ENCODE measurements at regions not wholly inside any gene's neighbourhood (a gene's known extent, or its start where the extent isn't known, plus 50 kb on each side); places are given as distances from the start of the nearest gene placed in this dataset.
"Not testable (repeated sequence)": the region's sequence is repeated elsewhere in the genome, so short reads cannot be mapped to it uniquely, and the experiment has no call there.

DNA sequence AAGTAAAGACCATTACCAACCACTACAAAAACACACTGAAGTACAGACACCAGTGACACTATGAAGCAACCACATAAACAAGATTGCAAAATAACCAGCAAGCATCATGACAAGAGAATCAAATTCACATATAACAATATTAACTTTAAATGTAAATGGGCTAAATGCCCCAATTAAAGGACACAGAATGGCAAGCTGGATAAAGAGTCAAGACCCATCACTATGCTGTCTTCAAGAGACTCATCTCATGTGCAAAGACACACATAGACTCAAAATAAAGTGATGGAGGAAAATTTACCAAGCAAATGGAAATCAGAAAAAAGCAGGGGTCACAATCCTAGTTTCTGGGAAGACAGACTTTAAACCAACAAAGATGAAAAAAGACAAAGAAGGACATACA lies 215.3 kb upstream of the DMRTA1 start:
- peaks cover 43% of the 10 kb centered on the region for H3K27me3 Mint-ChIP-seq
- H3K27ac Mint-ChIP-seq; H3K4me1 Mint-ChIP-seq; H3K36me3 Mint-ChIP-seq; ATAC-seq; H3K9me3 Mint-ChIP-seq (ENCODE audit: low read depth); DNase-seq; H3K4me3 Mint-ChIP-seq: not testable (repeated sequence)
- CTCF ChIA-PET: interaction anchor here (0.9 to 1.2 kb wide), 2 partner anchors 17 to 424 kb away, joined by 3 read pairs; no protein-coding TSS in a partner anchor

DNA sequence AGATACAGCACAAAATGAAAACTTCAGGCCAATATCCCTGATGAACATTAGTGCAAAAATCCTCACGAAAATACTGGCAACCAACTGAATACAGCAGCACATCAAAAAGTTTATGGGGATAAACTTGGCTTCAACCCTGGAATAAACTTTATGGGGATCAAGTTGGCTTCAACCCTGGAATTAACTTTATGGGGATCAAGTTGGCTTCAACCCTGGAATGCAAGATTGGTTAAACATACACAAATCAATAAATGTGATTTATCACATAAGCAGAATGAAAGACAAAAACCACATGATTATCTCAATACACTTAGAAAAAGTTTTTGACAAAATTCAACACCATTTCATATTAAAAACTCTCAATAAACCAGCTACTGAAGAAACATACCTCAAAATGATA lies 213.7 kb upstream of the DMRTA1 start:
- Mint-ChIP-seq H3K9me3 (ENCODE audit: low read depth) (peaks cover 4% of the 10 kb centered on the region), H3K27ac (no peak overlapping the region), H3K4me3 (no peak overlapping the region), H3K36me3 (peaks cover 2% of the 10 kb centered on the region), H3K4me1 (peaks cover 6% of the 10 kb centered on the region), H3K27me3 (peaks cover 50% of the 10 kb centered on the region)
- DNase-seq (no peak), ATAC-seq (no peak)
- CTCF ChIA-PET: interaction anchor here (1.5 kb wide), 1 partner anchor 33 kb away, joined by 3 read pairs; no protein-coding TSS in a partner anchor

DNA sequence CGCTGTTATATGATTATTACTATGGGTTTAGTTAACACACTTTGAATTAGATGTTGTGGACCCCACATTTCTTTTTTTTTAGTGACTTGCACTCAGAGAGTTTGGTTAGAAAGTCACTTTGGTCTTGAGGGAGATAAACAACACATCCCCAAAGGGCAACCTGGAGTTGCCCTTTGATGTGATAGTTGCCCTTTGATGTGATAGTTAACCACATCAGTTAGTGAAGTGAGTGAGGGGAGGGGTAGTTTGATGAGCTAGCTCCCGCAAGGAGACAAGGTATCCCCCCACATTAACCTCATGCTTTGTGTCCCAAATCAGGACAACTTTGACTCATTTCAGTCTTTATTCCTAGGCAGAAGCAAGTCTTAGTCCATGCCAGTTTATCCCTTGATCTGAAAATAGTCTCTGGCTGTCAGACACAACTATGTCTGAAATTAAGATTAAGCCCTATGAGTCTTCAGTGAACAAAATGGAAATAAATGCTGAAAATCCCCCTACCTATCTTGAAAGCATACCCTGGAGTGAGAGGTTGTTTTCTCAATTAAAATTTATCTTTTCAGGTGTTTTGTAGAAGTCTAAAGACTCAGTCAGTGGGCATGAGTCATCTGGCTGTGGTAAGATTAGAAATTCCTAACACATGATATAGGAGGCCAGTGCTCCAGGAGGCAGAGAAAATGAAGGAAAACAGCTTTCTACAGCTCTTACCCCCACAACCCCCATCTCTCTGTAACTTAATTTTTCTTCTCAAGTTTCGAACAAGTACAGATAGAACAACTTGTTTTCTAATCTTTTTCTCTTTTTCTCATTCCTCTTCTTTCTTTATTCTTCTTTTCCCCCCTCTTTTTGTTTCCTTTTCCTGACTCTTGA lies 208.9 kb upstream of the DMRTA1 start:
- Mint-ChIP-seq H3K27ac (no peak overlapping the region), H3K4me3 (no peak overlapping the region), H3K27me3 (peaks cover 56% of the 10 kb centered on the region), H3K9me3 (ENCODE audit: low read depth) (no peaks in the 10 kb centered on the region), H3K36me3 (no peaks in the 10 kb centered on the region), H3K4me1 (peaks cover 32% of the 10 kb centered on the region)
- no peak for DNase-seq
- CTCF ChIA-PET: interaction anchor here (1.2 to 3.8 kb wide), 5 partner anchors 25 to 424 kb away, joined by 3 to 23 read pairs (median 4); no protein-coding TSS in a partner anchor
- ATAC-seq: no peak

DNA sequence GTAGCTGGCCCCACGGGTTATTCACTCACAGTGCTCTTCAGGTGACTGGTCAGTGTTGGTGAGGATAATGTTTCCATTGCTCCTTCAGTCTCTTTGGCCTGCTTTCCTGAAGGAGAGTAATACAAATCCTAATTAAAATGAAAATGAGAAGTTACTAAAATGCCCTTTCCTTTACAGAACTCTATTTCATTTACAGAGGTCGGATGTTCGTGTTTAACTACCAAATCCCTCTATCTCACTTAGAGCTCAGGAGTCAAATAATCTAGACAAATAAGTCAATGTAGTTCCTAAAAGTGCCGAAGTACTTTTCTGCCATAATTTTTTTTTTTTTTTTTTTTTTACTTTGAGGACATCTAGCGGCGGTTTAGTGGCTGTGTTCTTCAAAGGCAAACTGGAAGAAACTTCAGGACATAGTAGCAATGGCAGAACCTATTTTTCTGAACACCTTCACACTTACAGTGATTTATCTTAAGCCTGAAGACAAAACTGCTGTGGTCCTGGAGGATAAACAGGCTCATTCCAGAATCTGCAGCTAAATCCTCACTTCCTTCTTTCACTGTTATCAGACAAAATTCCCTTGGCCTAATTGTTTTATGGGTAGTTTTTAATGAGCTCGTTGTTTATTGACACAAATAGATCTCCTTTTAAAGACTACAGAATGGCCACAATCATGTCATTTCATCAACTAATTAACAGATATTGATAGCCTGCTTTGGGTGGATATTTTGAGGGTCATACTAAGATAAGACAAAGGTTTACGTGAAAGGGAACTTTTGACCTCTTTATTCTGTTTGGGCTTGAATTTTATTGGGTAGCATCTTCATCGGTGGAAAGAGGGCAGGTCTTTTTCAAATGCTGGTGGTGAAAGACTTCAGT lies 207.6 kb upstream of the DMRTA1 start:
- H3K4me3 Mint-ChIP-seq: no peak overlapping the region
- peaks cover 50% of the 10 kb centered on the region for H3K27me3 Mint-ChIP-seq
- DNase-seq (no peak), ATAC-seq (peak; percentile 41)
- H3K27ac Mint-ChIP-seq: no peak overlapping the region
- H3K4me1 Mint-ChIP-seq: peaks cover 32% of the 10 kb centered on the region
- H3K9me3 Mint-ChIP-seq (ENCODE audit: low read depth): no peaks in the 10 kb centered on the region
- CTCF ChIA-PET: interaction anchor here (0.7 to 3.8 kb wide), 12 partner anchors 10 to 436 kb away, joined by 3 to 23 read pairs (median 4); no protein-coding TSS in a partner anchor
- H3K36me3 Mint-ChIP-seq: no peaks in the 10 kb centered on the region

DNA sequence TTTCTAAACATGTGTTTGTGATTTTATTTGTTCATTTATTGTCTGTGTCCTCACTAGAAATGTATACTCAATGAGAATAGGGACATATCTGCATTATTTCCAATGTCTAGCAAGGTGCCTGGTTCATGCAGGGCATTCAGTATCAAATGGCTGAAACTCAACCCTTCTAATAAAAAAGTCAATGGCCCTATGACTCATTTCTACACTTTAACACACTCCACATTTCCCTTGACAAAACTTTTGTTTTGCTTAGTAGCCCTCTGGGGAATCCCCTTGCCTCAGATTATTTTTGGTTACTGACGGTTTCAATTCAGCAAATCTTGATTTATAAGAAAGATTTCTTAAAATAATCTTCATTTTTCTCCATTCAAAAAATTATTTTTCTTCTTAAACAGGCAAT lies 206.0 kb upstream of the DMRTA1 start:
- Mint-ChIP-seq H3K4me1 (peaks cover 37% of the 10 kb centered on the region), H3K36me3 (no peaks in the 10 kb centered on the region), H3K27ac (no peak overlapping the region), H3K27me3 (peaks cover 45% of the 10 kb centered on the region), H3K4me3 (no peak overlapping the region), H3K9me3 (ENCODE audit: low read depth) (no peaks in the 10 kb centered on the region)
- CTCF ChIA-PET: interaction anchor here (1.2 to 3.8 kb wide), 3 partner anchors 202 to 427 kb away, joined by 4 to 23 read pairs (median 13); no protein-coding TSS in a partner anchor
- ATAC-seq: peak; percentile 83
- no peak for DNase-seq

DNA sequence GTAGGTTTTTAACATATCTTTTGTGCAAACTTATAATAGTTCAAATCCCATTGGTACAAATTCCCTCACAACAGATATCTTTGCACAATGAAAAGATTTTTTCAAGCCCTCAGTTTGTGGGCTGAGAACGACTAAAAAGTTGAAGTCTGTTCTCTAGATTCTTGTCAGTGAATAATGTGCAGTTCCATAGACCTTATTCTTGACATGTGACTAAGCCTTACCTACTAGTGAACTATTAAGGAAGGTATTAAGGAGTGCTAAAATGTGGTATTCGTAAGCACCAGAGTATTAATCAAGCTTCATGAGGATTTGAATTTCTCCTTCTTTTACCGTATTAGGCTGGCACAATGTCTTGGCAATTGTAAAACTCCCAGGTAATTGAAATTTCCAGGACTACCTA lies 205.6 kb upstream of the DMRTA1 start:
- CTCF ChIA-PET: interaction anchor here (1.2 kb wide), 1 partner anchor 211 kb away, joined by 4 read pairs; no protein-coding TSS in a partner anchor
- Mint-ChIP-seq H3K4me1 (peaks cover 37% of the 10 kb centered on the region), H3K9me3 (ENCODE audit: low read depth) (no peaks in the 10 kb centered on the region), H3K27ac (no peak overlapping the region), H3K36me3 (no peaks in the 10 kb centered on the region), H3K27me3 (peaks cover 42% of the 10 kb centered on the region), H3K4me3 (no peak overlapping the region)
- ATAC-seq: no peak
- no peak for DNase-seq

DNA sequence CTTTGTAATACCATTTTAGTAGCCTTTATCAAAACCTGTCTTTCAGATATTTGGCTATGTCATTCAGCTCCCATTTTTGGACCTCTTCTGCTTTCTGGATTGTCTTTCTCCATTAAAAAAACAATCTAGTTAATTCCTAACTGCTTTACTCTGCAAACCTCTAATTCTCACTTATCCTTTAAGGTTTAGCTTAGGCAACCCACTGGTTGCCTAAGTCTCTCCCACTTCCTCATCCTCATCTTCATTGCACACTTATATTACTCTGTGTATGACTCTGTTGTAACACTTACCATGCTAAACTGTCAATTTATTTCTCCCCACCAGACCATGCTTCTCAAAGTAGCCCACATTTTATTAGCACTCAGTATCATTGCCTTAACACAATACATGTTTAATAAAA lies 205.0 kb upstream of the DMRTA1 start:
- peaks cover 41% of the 10 kb centered on the region for H3K27me3 Mint-ChIP-seq
- no peak for DNase-seq
- no peak for ATAC-seq
- CTCF ChIA-PET: interaction anchor here (1.2 kb wide), 1 partner anchor 211 kb away, joined by 4 read pairs; no protein-coding TSS in a partner anchor
- no peak overlapping the region for H3K27ac Mint-ChIP-seq
- peaks cover 37% of the 10 kb centered on the region for H3K4me1 Mint-ChIP-seq
- H3K9me3 Mint-ChIP-seq (ENCODE audit: low read depth): no peaks in the 10 kb centered on the region
- no peak overlapping the region for H3K4me3 Mint-ChIP-seq
- H3K36me3 Mint-ChIP-seq: no peaks in the 10 kb centered on the region

DNA sequence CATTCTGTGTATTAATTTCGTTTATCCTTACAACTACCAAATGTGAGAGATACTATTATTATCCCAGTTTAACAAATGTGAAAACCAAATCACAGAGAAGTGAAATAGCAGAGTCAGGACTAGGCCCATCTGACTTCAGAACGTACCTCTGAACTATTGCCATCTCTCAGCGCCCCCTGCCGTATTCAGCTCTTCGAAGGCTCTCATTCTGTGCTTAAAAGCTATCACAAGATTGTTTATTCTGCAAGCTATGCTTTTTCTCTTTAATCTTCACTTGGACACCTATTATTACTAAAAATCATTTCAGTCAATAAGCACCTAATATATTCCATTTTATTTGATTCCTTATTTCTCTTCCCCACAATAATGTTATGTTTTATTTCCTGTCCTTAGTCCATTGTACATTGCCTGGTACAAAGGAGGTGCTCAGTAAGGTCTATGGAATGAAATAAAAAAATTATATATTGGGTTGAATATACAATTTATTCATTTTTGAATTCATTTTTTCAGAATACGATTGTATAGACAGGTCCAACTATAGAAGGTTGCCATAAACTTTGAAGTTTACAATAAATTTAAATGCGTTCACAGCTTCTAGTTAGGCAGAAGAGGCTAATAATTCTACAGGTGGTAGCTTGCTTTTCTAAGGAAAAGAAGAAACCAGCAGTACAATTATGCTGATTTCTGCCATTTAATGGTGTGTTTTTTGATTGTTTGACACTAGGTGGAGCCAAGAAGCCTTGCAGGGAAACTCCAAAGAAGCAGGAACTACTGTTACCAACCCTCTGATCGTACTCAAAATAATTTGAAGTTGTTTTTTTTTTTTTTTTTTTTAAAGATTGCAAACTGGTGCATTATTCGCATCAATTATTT lies 202.2 kb upstream of the DMRTA1 start:
- peak; percentile 55 for DNase-seq
- Mint-ChIP-seq H3K27ac (no peak overlapping the region), H3K9me3 (ENCODE audit: low read depth) (no peaks in the 10 kb centered on the region), H3K4me3 (no peak overlapping the region), H3K4me1 (peaks cover 25% of the 10 kb centered on the region), H3K36me3 (no peaks in the 10 kb centered on the region), H3K27me3 (peaks cover 55% of the 10 kb centered on the region)
- peak; percentile 59 for ATAC-seq
- CTCF ChIA-PET: interaction anchor here (0.6 to 1.8 kb wide), 21 partner anchors 10 to 437 kb away, joined by 3 to 14 read pairs (median 3); partner anchors contain the start of genes CDKN2A, CDKN2B and CDKN2B-AS1

DNA sequence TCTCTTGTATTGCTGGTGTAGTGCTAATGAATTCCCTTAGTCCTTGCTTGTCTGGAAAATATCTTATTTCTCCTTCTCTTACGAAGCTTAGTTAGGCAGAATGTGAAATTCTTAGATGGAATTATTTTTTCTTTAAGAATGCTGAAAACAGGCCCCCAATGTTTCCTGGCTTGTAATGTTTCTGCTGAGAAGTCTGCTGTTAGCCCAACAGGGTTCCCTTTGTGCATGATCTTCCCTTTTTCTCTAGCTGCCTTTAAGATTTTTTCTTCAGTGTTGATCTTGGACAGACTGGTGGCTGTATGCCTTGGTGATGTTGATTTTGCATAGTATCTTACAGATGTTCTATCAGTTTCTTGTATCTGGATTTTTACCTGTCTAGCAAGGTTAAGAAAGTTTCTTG lies 191.3 kb upstream of the DMRTA1 start:
- H3K4me1 Mint-ChIP-seq: no peaks in the 10 kb centered on the region
- H3K27ac Mint-ChIP-seq: no peak overlapping the region
- no peaks in the 10 kb centered on the region for H3K36me3 Mint-ChIP-seq

DNA sequence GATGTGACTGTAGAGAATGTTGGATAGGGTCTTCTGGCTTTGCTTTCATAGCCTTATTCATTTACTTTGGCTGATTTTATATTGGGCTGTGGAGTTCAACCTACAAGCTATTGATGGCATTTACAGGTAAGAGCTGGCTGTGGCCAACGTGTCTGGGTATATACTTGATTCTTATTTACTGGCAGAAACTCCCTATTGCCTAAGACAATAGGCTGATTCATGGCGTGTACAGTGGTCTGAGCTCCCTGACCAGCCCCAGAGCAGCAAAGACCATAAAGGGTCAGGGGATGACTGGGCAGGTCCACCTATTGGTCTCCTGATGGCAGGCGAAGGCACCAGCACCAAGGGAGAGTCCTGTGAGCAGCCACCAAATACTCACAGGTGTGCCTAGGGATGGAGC lies 190.2 kb upstream of the DMRTA1 start:
- CTCF ChIA-PET: interaction anchor here (1.3 to 1.4 kb wide), 2 partner anchors 12 to 196 kb away, joined by 3 read pairs; no protein-coding TSS in a partner anchor

More for the DNA sequence above, 191.3 kb upstream of the DMRTA1 start:
- Mint-ChIP-seq H3K4me3 (no peak overlapping the region), H3K9me3 (ENCODE audit: low read depth) (peaks cover 6% of the 10 kb centered on the region), H3K27me3 (peaks cover 20% of the 10 kb centered on the region)
- DNase-seq (no peak), ATAC-seq (no peak)
- CTCF ChIA-PET: interaction anchor here (1.3 to 1.4 kb wide), 2 partner anchors 11 to 197 kb away, joined by 3 read pairs; no protein-coding TSS in a partner anchor

DNA sequence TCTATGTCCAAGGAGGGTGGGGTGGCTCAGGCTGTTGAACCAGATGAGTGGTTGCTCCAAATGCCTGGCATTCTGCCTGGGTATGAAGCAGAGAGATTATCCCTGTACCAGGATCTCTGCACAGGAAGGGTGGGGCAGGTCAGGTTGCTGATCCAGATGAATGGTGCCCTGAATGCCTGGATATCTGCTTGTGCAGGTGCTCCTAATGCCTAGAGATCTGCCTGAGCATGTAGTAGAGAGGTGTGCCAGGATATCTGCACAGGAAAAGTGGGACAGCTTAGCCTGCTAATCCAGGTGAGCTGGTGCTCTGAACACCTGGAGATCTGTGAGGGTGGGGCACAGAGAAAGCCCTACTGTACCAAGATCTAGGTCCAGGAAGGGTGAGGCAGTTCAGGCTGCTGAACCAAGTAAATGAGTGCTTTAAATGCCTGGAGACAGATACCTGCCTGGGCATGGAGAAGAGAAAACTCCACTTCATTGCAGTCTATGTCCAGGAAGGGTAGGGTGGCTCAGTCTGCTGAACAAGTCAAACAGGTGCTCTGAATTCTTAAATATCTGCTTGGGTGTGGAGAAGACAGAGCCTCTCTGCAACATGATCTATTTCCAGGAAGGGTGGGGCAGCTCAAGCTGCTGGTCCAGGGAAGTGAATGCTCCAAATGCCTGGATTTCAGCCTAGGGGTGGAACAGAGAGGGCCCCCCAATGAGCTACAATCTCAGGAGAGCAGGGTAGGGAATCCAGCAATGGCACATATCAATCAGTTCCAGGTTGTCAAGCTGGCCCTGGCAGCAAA lies 189.4 kb upstream of the DMRTA1 start:
- Mint-ChIP-seq H3K27ac (no peak overlapping the region), H3K9me3 (ENCODE audit: low read depth) (peaks cover 3% of the 10 kb centered on the region), H3K36me3 (no peaks in the 10 kb centered on the region), H3K4me1 (no peaks in the 10 kb centered on the region), H3K27me3 (peaks cover 14% of the 10 kb centered on the region), H3K4me3 (no peak overlapping the region)
- ATAC-seq (no peak), DNase-seq (no peak)
- CTCF ChIA-PET: no interaction called here

More for the DNA sequence above, 190.2 kb upstream of the DMRTA1 start:
- Mint-ChIP-seq H3K9me3 (ENCODE audit: low read depth) (peaks cover 6% of the 10 kb centered on the region), H3K4me1 (no peaks in the 10 kb centered on the region), H3K27ac (no peak overlapping the region), H3K27me3 (peaks cover 17% of the 10 kb centered on the region), H3K4me3 (no peak overlapping the region), H3K36me3 (no peaks in the 10 kb centered on the region)
- ATAC-seq: no peak
- no peak for DNase-seq

DNA sequence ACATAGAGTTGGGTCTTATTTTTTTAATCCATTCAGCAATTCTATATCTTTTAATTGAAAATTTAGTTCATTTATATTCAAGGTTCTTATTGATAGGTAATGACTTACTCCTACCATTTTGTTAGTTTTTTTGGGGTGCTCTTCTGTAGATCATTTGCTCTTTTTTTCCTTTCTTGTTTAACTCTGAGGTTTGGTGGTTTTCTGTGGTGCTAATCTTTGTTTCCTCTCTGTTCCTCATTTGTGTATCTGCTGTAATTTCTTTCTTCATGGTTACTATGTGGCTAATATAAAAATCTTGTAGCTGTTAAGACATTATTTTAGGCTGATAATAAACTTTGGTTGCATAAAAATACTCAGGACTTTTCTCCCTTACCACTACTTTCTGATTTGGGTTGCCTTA lies 181.6 kb upstream of the DMRTA1 start:
- no peaks in the 10 kb centered on the region for H3K4me1 Mint-ChIP-seq
- H3K27ac Mint-ChIP-seq: no peak overlapping the region
- H3K4me3 Mint-ChIP-seq: no peak overlapping the region
- H3K27me3 Mint-ChIP-seq: no peaks in the 10 kb centered on the region
- peaks cover 9% of the 10 kb centered on the region for H3K9me3 Mint-ChIP-seq (ENCODE audit: low read depth)
- DNase-seq (no peak), ATAC-seq (no peak)
- CTCF ChIA-PET: no interaction called here
- H3K36me3 Mint-ChIP-seq: no peaks in the 10 kb centered on the region

All from activated CD8-positive, alpha-beta memory T cell treated with anti-CD3 and anti-CD28 coated beads, Interleukin-2, amount 10 ng/mL, durations not matched to agents 7 days and 5 days (primary cell).